OCI-LY3 (cell line): ENCODE measurements at regions not wholly inside any gene's neighbourhood (a gene's known extent, or its start where the extent isn't known, plus 50 kb on each side); places are given as distances from the start of the nearest gene placed in this dataset.

ENCODE experiments used
- H2AFZ ChIP-seq: fragments of 200-600, 300-600 bp; shearing (Covaris generic); 2 replicates; pipeline ENCODE4 v1.6.0; 2014; ENCODE audit warnings: antibody characterized with exemption, low read depth, low read length
- H3K27ac ChIP-seq: fragments of 200-600, 300-600 bp; sonication (generic); 2 replicates; pipeline ENCODE4 v1.5.1; 2014; ENCODE audit warnings: mild to moderate bottlenecking, low read length, moderate library complexity, mixed read lengths
- H3K27me3 ChIP-seq: fragments of 200-600, 300-600 bp; sonication (generic); 2 replicates; pipeline ENCODE4 v1.6.1; 2014; ENCODE audit warnings: low read depth, low read length, mixed read lengths
- H3K36me3 ChIP-seq: fragments of 200-600, 300-600 bp; sonication (generic); replicated peaks from 2 replicates; pipeline ENCODE3; 2014; ENCODE audit warnings: low read depth, low read length, mixed read lengths
- H3K4me1 ChIP-seq: fragments of 300-600, 200-600 bp; sonication (generic); 2 replicates; pipeline ENCODE4 v1.6.1; 2014; ENCODE audit warnings: low read length, mixed read lengths
- H3K4me2 ChIP-seq: fragments of 200-600, 300-600 bp; sonication (generic); 2 replicates; pipeline ENCODE4 v1.6.1; 2014; ENCODE audit warnings: low read length, mixed read lengths
- H3K4me3 ChIP-seq: fragments of 300-600, 200-600 bp; sonication (generic); 2 replicates; pipeline ENCODE4 v1.5.1; 2014; ENCODE audit warnings: antibody characterized with exemption, mild to moderate bottlenecking, low read length, moderate library complexity
- H3K79me2 ChIP-seq: fragments of 300-600, 200-600 bp; shearing (Covaris generic); 2 replicates; pipeline ENCODE4 v1.6.1; 2014; ENCODE audit warnings: mild to moderate bottlenecking, low read length, mixed read lengths
- H3K9ac ChIP-seq: fragments of 300-600, 200-600 bp; shearing (Covaris generic); 2 replicates; pipeline ENCODE4 v1.6.0; 2014; ENCODE audit warnings: mild to moderate bottlenecking, low read length, moderate library complexity
- H3K9me3 ChIP-seq: fragments of 200-600, 300-600 bp; shearing (Covaris generic); 2 replicates; pipeline ENCODE4 v1.6.1; 2014; ENCODE audit warnings: low read length, mixed read lengths; ENCODE audit not compliant: insufficient read depth
- H4K20me1 ChIP-seq: fragments of 200-600, 300-600 bp; sonication (generic); 2 replicates; pipeline ENCODE4 v1.6.1; 2016; ENCODE audit warnings: low read length, mixed read lengths; ENCODE audit not compliant: insufficient read depth
- CTCF ChIP-seq: fragments of 200-600, 300-600 bp; sonication (generic); IDR thresholded peaks from 2 replicates; pipeline ENCODE4 v1.5.1; 2014; ENCODE audit warnings: antibody characterized with exemption, low read length, low read depth
- EZH2phosphoT487 ChIP-seq: fragments of 200-600 bp; shearing (Covaris generic); IDR thresholded peaks from 2 replicates; pipeline ENCODE4 v1.6.1; 2018; ENCODE audit warnings: antibody characterized with exemption, mixed run types, low read depth

GRCh38 chr13:86900906-86901305, 770.3 kb upstream of the SLITRK5 start:
- TF ChIP-seq EZH2phosphoT487 (no peak), CTCF (no peak)
- no peaks in the 10 kb centered on the region for H3K36me3 ChIP-seq
- no peaks in the 10 kb centered on the region for H3K27me3 ChIP-seq
- no peaks in the 10 kb centered on the region for H3K4me1 ChIP-seq
- H3K9ac ChIP-seq = no peak overlapping the region
- H3K4me3 ChIP-seq = no peak overlapping the region
- no peaks in the 10 kb centered on the region for H4K20me1 ChIP-seq
- H3K9me3 ChIP-seq = no peaks in the 10 kb centered on the region
- no peaks in the 10 kb centered on the region for H3K79me2 ChIP-seq
- no peak overlapping the region for H3K27ac ChIP-seq
- H3K4me2 ChIP-seq = no peak overlapping the region
- no peak overlapping the region for H2AFZ ChIP-seq

- H3K4me1 ChIP-seq = no peaks in the 10 kb centered on the region
- H3K9me3 ChIP-seq = no peaks in the 10 kb centered on the region
- no peaks in the 10 kb centered on the region for H3K36me3 ChIP-seq
- H3K27ac ChIP-seq = no peak overlapping the region
- no peak overlapping the region for H3K9ac ChIP-seq
- no peak overlapping the region for H3K4me2 ChIP-seq
- no peak overlapping the region for H3K4me3 ChIP-seq
- no peaks in the 10 kb centered on the region for H3K27me3 ChIP-seq
- TF ChIP-seq CTCF = no peak
- TF ChIP-seq EZH2phosphoT487 = no peak
- H3K79me2 ChIP-seq = no peaks in the 10 kb centered on the region
- H4K20me1 ChIP-seq = no peaks in the 10 kb centered on the region
- no peak overlapping the region for H2AFZ ChIP-seq
Measured at GRCh38 chr13:86906127-86906874, 764.9 kb upstream of the SLITRK5 start.

GRCh38 chr13:86907156-86907555, 764.0 kb upstream of the SLITRK5 start:
- Histone ChIP-seq H2AFZ (no peak overlapping the region), H3K4me3 (no peak overlapping the region), H3K9ac (no peak overlapping the region), H3K79me2 (no peaks in the 10 kb centered on the region), H3K27me3 (no peaks in the 10 kb centered on the region), H3K4me1 (no peaks in the 10 kb centered on the region), H3K27ac (no peak overlapping the region), H3K36me3 (no peaks in the 10 kb centered on the region), H3K9me3 (no peaks in the 10 kb centered on the region), H4K20me1 (no peaks in the 10 kb centered on the region), H3K4me2 (no peak overlapping the region)
- TF ChIP-seq EZH2phosphoT487 (no peak), CTCF (no peak)

- Histone ChIP-seq H4K20me1 (no peaks in the 10 kb centered on the region), H3K9ac (no peak overlapping the region), H3K9me3 (no peaks in the 10 kb centered on the region), H3K4me2 (no peak overlapping the region), H2AFZ (peak overlapping the region; percentile 51; the same call in 1 of the 2 replicates), H3K4me3 (no peak overlapping the region), H3K27me3 (no peaks in the 10 kb centered on the region), H3K79me2 (no peaks in the 10 kb centered on the region), H3K36me3 (no peaks in the 10 kb centered on the region), H3K4me1 (no peaks in the 10 kb centered on the region), H3K27ac (no peak overlapping the region)
- no peak for TF ChIP-seq EZH2phosphoT487
- no peak for TF ChIP-seq CTCF
Measured at GRCh38 chr13:86909318-86909717, 761.9 kb upstream of the SLITRK5 start.
